ENCODE measurements at regions not wholly inside any gene's neighbourhood (a gene's known extent, or its start where the extent isn't known, plus 50 kb on each side); places are given as distances from the start of the nearest gene placed in this dataset.

GRCh38 chr12:97745406-97746101 is 282.9 kb downstream of the RMST start:
- Histone ChIP-seq H3K4me3 (no peak overlapping the region), H3K4me1 (replicated peaks) (no peaks in the 10 kb centered on the region), H3K9me3 (no peaks in the 10 kb centered on the region), H3K27me3 (replicated peaks; ENCODE audit: insufficient read depth) (no peaks in the 10 kb centered on the region), H3K36me3 (no peaks in the 10 kb centered on the region), H3K27ac (no peak overlapping the region)
- TF ChIP-seq CTCF (IDR thresholded peaks at IDR 0.05), result no peak
- no peak for TF ChIP-seq POLR2A (IDR thresholded peaks at IDR 0.05)
- peak; percentile 32 for TF ChIP-seq POLR2AphosphoS5 (IDR thresholded peaks at IDR 0.05)
- DNase-seq (ENCODE audit: low spot score), result peak; percentile 36
- WGBS, result 75% methylated on average over 5 of the region's 5 CpGs
- intact Hi-C loops (cut with DNase I), result no loop called here

- intact Hi-C loops (cut with DNase I), result no loop called here
- 3% methylated on average over 2 of the region's 2 CpGs for WGBS
- H3K9me3 ChIP-seq, result no peaks in the 10 kb centered on the region
- H3K4me1 ChIP-seq (replicated peaks), result no peaks in the 10 kb centered on the region
- H3K27me3 ChIP-seq (replicated peaks; ENCODE audit: insufficient read depth), result no peaks in the 10 kb centered on the region
- peak overlapping the region; percentile 3 to 21 for H3K27ac ChIP-seq
- H3K4me3 ChIP-seq, result no peak overlapping the region
- H3K36me3 ChIP-seq, result no peaks in the 10 kb centered on the region
- peak; percentile 41 for DNase-seq (ENCODE audit: low spot score)
- TF ChIP-seq POLR2AphosphoS5 (IDR thresholded peaks at IDR 0.05) (peak; percentile 82), POLR2A (IDR thresholded peaks at IDR 0.05) (no peak), CTCF (IDR thresholded peaks at IDR 0.05) (no peak)
Observed at GRCh38 chr12:97748298-97748697, 285.7 kb downstream of the RMST start.

- intact Hi-C loops (cut with DNase I), result no loop called here
- H3K27me3 ChIP-seq (replicated peaks; ENCODE audit: insufficient read depth), result no peaks in the 10 kb centered on the region
- no peaks in the 10 kb centered on the region for H3K9me3 ChIP-seq
- H3K4me1 ChIP-seq (replicated peaks), result no peaks in the 10 kb centered on the region
- H3K4me3 ChIP-seq, result no peak overlapping the region
- peak; percentile 16 for DNase-seq (ENCODE audit: low spot score)
- 44% methylated on average over 3 of the region's 3 CpGs for WGBS
- no peaks in the 10 kb centered on the region for H3K36me3 ChIP-seq
- H3K27ac ChIP-seq, result no peak overlapping the region
- TF ChIP-seq POLR2AphosphoS5 (IDR thresholded peaks at IDR 0.05), result peak; percentile 58
- no peak for TF ChIP-seq CTCF (IDR thresholded peaks at IDR 0.05)
Observed at GRCh38 chr12:97751704-97752103, 289.1 kb downstream of the RMST start.

GRCh38 chr12:97752129-97752528 is 289.5 kb downstream of the RMST start:
- no peak for TF ChIP-seq POLR2A (IDR thresholded peaks at IDR 0.05)
- TF ChIP-seq CTCF (IDR thresholded peaks at IDR 0.05), result no peak
- TF ChIP-seq POLR2AphosphoS5 (IDR thresholded peaks at IDR 0.05), result no peak
- intact Hi-C loops (cut with DNase I), result no loop called here
- H3K36me3 ChIP-seq, result no peaks in the 10 kb centered on the region
- H3K4me3 ChIP-seq, result no peak overlapping the region
- no peak for DNase-seq (ENCODE audit: low spot score)
- no peaks in the 10 kb centered on the region for H3K4me1 ChIP-seq (replicated peaks)
- H3K27ac ChIP-seq, result no peak overlapping the region
- no peaks in the 10 kb centered on the region for H3K9me3 ChIP-seq
- no peaks in the 10 kb centered on the region for H3K27me3 ChIP-seq (replicated peaks; ENCODE audit: insufficient read depth)

- H3K36me3 ChIP-seq, result no peaks in the 10 kb centered on the region
- no peak for DNase-seq (ENCODE audit: low spot score)
- H3K4me1 ChIP-seq (replicated peaks), result no peaks in the 10 kb centered on the region
- H3K27me3 ChIP-seq (replicated peaks; ENCODE audit: insufficient read depth), result no peaks in the 10 kb centered on the region
- WGBS, result 91% methylated on average over 2 of the region's 2 CpGs
- H3K4me3 ChIP-seq, result no peak overlapping the region
- intact Hi-C loops (cut with DNase I), result no loop called here
- TF ChIP-seq POLR2A (IDR thresholded peaks at IDR 0.05) (no peak), POLR2AphosphoS5 (IDR thresholded peaks at IDR 0.05) (no peak), CTCF (IDR thresholded peaks at IDR 0.05) (no peak)
- H3K9me3 ChIP-seq, result no peaks in the 10 kb centered on the region
- H3K27ac ChIP-seq, result no peak overlapping the region
Observed at GRCh38 chr12:97753332-97753731, 290.7 kb downstream of the RMST start.
